Gastrocnemius medialis (tissue), 4 donors: ENCODE measurements at regions not wholly inside any gene's neighbourhood (a gene's known extent, or its start where the extent isn't known, plus 50 kb on each side); places are given as distances from the start of the nearest gene placed in this dataset.

ENCODE experiments used
- ATAC-seq, 2 donors: fragments of 150-250 bp; one replicate each; pipeline ENCODE4 v1.9.1; 2016
- DNase-seq, 2 donors: peaks; one replicate each; pipeline ENCODE4 v3.0.0-alpha.2; 2019
- H3K27ac ChIP-seq, 4 donors: fragments of 200-600 bp; sonication (generic); 1 replicate in 1 of 4; 2 replicates in 3 of 4; pipeline ENCODE4 v1.5.1; 2016 to 2018; ENCODE audit warnings: mild to moderate bottlenecking in 2 of 4, moderate library complexity in 1 of 4
- H3K27me3 ChIP-seq, 3 donors: fragments of 200-600 bp; sonication (generic) in 2 of 3; 1 replicate in 1 of 3; 2 replicates in 2 of 3; pipeline versions ENCODE4 v1.5.1 to v1.6.0; 2016 to 2019; ENCODE audit warnings: mild to moderate bottlenecking in 1 of 3, moderate library complexity in 1 of 3
- H3K36me3 ChIP-seq, 2 donors: fragments of 200-600 bp; sonication (generic) in 1 of 2; one replicate each; pipeline ENCODE4 v1.5.1; 2017 to 2018
- H3K4me1 ChIP-seq, 2 donors: fragments of 200-600 bp; sonication (generic) in 1 of 2; one replicate each; pipeline ENCODE4 v1.5.1; 2016 to 2017; ENCODE audit warnings: mild to moderate bottlenecking in 2 of 2
- H3K4me3 ChIP-seq, 4 donors: fragments of 200-600 bp; sonication (generic) in 3 of 4; 1 replicate in 1 of 4; 2 replicates in 3 of 4; pipeline ENCODE4 v1.5.1; 2016 to 2019; ENCODE audit warnings: mild to moderate bottlenecking in 2 of 4
- H3K9me3 ChIP-seq, 3 donors: fragments of 200-600 bp; sonication (generic) in 2 of 3; 1 replicate in 1 of 3; 2 replicates in 2 of 3; pipeline ENCODE4 v1.5.1; 2016 to 2019
- CTCF ChIP-seq, 5 experiments: fragments of 450-650 bp in 3 of 5; fragments of 200-600 bp in 2 of 5; sonication (generic) in 2 of 5; IDR thresholded peaks in 4 of 5; conservative IDR thresholded peaks in 1 of 5; 1 replicate in 4 of 5; 2 replicates in 1 of 5; pipeline ENCODE4 v1.5.1; 2016 to 2019; ENCODE audit warnings: antibody characterized with exemption in 5 of 5, mild to moderate bottlenecking in 3 of 5, moderate library complexity in 3 of 5
- POLR2A ChIP-seq, 2 donors: fragments of 450-650 bp; IDR thresholded peaks; one replicate each; pipeline ENCODE4 v1.6.1; 2017; ENCODE audit warnings: antibody characterized with exemption in 2 of 2, mild to moderate bottlenecking in 2 of 2, moderate library complexity in 2 of 2
- in situ Hi-C, 4 donors: fragments of 200-750 bp; cut with MboI; loops; one replicate each; pipeline versions ENCODE4 v1.15.0 to v1.8.0; 2017; ENCODE audit warnings: low sequenced_read_pairs in 4 of 4
- intact Hi-C: fragments of 100-400 bp; cut with DNase I; formaldehyde crosslinking; loops from one replicate; pipeline ENCODE4 v1.15.1; 2023; ENCODE audit warnings: low total_unique reads

- Histone ChIP-seq H3K9me3 (peaks cover 0 to 4% (median 0%) of the 10 kb centered on the region in 3 donors), H3K4me1 (no peaks in the 10 kb centered on the region), H3K27me3 (no peaks in the 10 kb centered on the region), H3K27ac (no peak overlapping the region), H3K36me3 (no peaks in the 10 kb centered on the region), H3K4me3 (no peak overlapping the region)
- in situ Hi-C loops (no loop called here), intact Hi-C loops (no loop called here)
- ATAC-seq (no peak), DNase-seq (no peak)
- TF ChIP-seq CTCF (IDR thresholded peaks at IDR 0.05 in 4 of 5, conservative IDR thresholded peaks at IDR 0.05 in 1 of 5) (no peak), POLR2A (IDR thresholded peaks at IDR 0.05) (no peak)
These were observed 115.8 kb upstream of the NECTIN1 start for GRCh38 chr11:119844808-119845207.

GRCh38 chr11:119843877-119844276 lies 114.9 kb upstream of the NECTIN1 start:
- TF ChIP-seq CTCF (IDR thresholded peaks at IDR 0.05 in 4 of 5, conservative IDR thresholded peaks at IDR 0.05 in 1 of 5) (no peak), POLR2A (IDR thresholded peaks at IDR 0.05) (no peak)
- no peak for ATAC-seq
- in situ Hi-C loops = no loop called here

GRCh38 chr11:119842731-119843130 lies 113.7 kb upstream of the NECTIN1 start:
- Histone ChIP-seq H3K27me3 (peaks cover 0 to 2% (median 0%) of the 10 kb centered on the region in 3 donors), H3K4me1 (no peaks in the 10 kb centered on the region), H3K4me3 (no peak overlapping the region), H3K36me3 (no peaks in the 10 kb centered on the region), H3K27ac (no peak overlapping the region), H3K9me3 (peaks cover 0 to 4% (median 0%) of the 10 kb centered on the region in 3 donors)
- in situ Hi-C loops (no loop called here), intact Hi-C loops (no loop called here)
- DNase-seq (no peak), ATAC-seq (no peak)
- TF ChIP-seq CTCF (IDR thresholded peaks at IDR 0.05 in 4 of 5, conservative IDR thresholded peaks at IDR 0.05 in 1 of 5) (no peak), POLR2A (IDR thresholded peaks at IDR 0.05) (no peak)

More at GRCh38 chr11:119843877-119844276, 114.9 kb upstream of the NECTIN1 start:
- Histone ChIP-seq H3K27me3 (peaks cover 0 to 2% (median 0%) of the 10 kb centered on the region in 3 donors), H3K4me3 (no peak overlapping the region), H3K27ac (no peak overlapping the region), H3K4me1 (no peaks in the 10 kb centered on the region), H3K9me3 (peaks cover 0 to 4% (median 0%) of the 10 kb centered on the region in 3 donors), H3K36me3 (no peaks in the 10 kb centered on the region)
- intact Hi-C loops = no loop called here
- DNase-seq = no peak

- in situ Hi-C loops (no loop called here), intact Hi-C loops (no loop called here)
- no peak for TF ChIP-seq CTCF (IDR thresholded peaks at IDR 0.05 in 4 of 5, conservative IDR thresholded peaks at IDR 0.05 in 1 of 5)
- no peak for TF ChIP-seq POLR2A (IDR thresholded peaks at IDR 0.05)
- peaks cover 0 to 9% (median 0%) of the 10 kb centered on the region in 3 donors for H3K27me3 ChIP-seq
- no peaks in the 10 kb centered on the region for H3K36me3 ChIP-seq
- no peaks in the 10 kb centered on the region for H3K9me3 ChIP-seq
- no peaks in the 10 kb centered on the region for H3K4me1 ChIP-seq
- ATAC-seq (no peak), DNase-seq (no peak)
- H3K27ac ChIP-seq = no peak overlapping the region
- H3K4me3 ChIP-seq = no peak overlapping the region
These were observed 110.6 kb upstream of the NECTIN1 start for GRCh38 chr11:119839476-119840133.

GRCh38 chr11:119835753-119836152 lies 106.8 kb upstream of the NECTIN1 start:
- Histone ChIP-seq H3K27me3 (peaks cover 0 to 9% (median 0%) of the 10 kb centered on the region in 3 donors), H3K36me3 (no peaks in the 10 kb centered on the region), H3K4me1 (no peaks in the 10 kb centered on the region), H3K9me3 (no peaks in the 10 kb centered on the region), H3K4me3 (no peak overlapping the region), H3K27ac (no peak overlapping the region)
- in situ Hi-C loops = no loop called here
- TF ChIP-seq CTCF (IDR thresholded peaks at IDR 0.05 in 4 of 5, conservative IDR thresholded peaks at IDR 0.05 in 1 of 5) (no peak), POLR2A (IDR thresholded peaks at IDR 0.05) (no peak)
- DNase-seq (no peak), ATAC-seq (no peak)
- intact Hi-C loops = no loop called here
